ENCODE measurements at regions not wholly inside any gene's neighbourhood (a gene's known extent, or its start where the extent isn't known, plus 50 kb on each side); places are given as distances from the start of the nearest gene placed in this dataset.

DNA sequence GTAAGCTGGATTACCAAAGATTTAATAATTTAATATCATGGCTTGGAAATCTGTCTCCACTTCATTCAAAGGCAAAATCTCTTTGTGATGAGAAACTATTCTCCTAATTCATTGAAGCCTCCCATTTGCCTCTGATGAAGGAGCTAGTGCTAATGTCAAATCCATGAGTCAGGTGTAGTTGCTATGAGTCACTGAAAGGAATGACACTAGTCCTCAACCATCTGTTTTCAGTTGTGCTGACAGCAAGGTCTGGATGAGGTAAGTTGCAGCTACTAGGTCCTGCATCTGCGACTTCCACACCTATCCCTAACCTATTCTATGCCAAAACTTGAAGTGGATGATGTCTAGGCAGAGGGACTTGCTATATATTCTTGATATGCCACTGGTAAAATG lies 324.0 kb upstream of the UBE2E3 start:
- DNase-seq = no peak

DNA sequence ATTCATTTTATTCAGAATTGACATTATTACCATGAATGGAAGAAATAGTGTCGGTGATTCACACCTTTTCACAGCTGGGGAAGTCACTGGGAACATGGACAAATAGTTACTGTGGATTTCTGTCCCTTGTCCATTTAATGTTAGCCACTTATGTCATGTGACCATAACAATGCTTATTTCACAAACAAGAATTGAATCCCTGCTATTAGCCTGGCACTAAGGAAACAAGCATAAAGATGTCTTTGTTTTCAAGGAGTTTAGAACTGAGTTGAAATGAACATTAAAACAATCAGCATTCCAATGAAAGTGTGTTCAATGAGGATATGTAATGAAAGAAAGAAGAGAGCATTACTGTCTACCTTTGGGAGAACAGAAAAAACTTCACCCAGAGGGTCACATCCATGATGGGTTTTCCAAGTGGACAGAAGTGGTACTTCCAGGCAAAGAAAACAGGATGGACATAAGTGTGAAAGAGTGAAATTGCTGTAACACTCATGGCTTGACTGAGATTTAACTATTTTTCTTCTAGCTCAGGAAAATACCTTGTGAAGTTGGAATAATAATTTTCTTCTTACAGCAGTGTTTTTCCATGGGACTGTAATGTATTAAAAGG lies 324.5 kb upstream of the UBE2E3 start:
- DNase-seq = no peak

DNA sequence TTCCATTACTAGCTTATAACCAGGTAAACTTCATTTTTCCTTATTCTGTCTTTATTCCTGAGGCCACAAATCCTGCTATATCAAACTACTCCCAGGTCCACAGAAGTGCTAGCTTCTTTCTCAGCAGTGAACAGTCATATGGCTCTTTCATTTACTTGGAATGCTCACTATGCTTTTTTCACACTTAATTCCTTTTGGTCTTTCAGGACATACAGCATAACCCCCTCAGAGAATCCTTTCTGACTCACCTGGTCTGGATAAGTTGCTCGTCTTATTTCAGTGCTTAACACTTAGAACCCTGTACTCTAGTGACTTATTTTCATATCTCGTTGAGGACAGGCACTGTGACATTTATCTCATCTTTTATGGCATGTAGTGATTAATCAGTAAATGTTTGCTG lies 325.0 kb upstream of the UBE2E3 start:
- DNase-seq = no peak

GRCh38 chr2:180653481-180653880 lies 326.9 kb upstream of the UBE2E3 start:
- DNase-seq = no peak

DNA sequence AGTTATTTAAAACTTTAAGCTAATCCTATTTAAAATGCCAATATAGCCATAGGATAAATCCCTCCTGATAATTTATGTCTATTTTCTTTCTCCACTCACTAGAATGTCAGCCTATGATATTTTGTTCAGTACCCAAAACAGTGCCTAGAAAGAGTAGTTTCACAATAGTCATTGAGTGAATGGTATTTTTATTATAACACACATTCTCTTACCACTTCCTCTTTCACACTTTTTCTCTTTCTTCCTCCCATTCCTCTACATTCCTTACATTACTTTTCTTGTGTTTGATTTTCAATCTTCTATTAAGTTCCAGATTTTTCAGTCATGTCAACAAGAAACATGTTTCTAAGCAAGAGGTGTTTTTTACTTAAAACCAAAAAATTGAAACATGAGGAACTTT lies 327.6 kb upstream of the UBE2E3 start:
- DNase-seq = no peak

DNA sequence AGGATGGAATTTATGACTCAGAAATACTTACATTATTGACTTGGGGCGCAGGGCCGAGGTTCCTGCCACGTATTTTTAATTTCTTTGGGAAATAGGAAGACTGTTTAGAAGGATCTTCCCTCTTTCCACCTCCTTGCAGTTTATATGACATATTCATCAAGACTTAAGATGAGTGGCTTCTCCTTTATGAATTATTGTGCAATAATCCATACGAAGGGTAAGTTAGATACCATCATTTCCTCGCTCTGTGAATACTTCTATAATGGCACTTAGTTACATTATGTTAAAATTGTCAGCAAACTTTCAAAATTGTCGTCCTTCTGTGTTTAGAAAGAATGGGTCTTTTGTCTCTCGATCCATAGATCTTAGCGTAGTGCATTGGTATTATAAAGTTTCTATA lies 328.8 kb upstream of the UBE2E3 start:
- no peak for DNase-seq

GRCh38 chr2:180647621-180648020 lies 332.8 kb upstream of the UBE2E3 start:
- DNase-seq = no peak

DNA sequence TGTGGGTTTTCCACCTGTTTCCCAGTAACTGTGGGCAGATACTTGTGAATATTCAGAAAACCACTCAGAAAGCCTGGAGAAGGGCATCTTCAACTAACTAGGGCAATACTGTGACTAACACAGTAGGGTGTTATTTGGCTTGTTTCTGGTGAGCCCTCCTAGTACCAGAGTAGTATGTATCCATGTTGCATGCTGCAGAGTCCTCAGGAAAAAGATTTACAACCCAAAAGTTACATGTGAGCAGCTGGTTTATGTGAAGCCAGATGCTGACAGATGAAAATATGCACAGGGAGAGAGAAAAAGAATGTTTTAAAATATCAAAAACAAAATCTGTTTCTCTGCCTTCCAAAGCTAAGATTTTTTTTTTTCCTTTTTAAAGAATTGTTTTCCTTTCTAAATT lies 333.2 kb upstream of the UBE2E3 start:
- DNase-seq = no peak

- DNase-seq = no peak
Observed at GRCh38 chr2:180646756-180647155, 333.6 kb upstream of the UBE2E3 start.

DNA sequence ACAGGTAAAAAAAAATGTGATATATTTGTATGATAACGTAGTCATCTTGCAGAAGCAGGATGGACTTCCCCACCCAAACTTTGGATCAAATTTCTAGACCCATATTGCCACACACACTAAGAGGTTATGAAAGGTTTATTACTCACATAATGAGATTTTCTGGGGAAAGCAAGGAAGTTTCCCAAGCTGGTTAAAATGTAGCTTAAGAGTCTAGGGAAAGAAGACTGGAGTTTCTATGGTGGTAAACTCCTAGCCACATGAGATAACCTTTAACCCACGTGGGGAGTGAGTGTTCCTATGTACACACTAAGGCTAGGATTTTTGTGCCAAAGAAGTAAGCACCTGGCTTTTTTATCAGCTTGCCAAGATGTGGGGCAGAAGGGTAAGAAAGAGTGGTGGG lies 335.7 kb upstream of the UBE2E3 start:
- no peak for DNase-seq

GRCh38 chr2:180630756-180631155 lies 349.6 kb upstream of the UBE2E3 start:
- DNase-seq = no peak

DNA sequence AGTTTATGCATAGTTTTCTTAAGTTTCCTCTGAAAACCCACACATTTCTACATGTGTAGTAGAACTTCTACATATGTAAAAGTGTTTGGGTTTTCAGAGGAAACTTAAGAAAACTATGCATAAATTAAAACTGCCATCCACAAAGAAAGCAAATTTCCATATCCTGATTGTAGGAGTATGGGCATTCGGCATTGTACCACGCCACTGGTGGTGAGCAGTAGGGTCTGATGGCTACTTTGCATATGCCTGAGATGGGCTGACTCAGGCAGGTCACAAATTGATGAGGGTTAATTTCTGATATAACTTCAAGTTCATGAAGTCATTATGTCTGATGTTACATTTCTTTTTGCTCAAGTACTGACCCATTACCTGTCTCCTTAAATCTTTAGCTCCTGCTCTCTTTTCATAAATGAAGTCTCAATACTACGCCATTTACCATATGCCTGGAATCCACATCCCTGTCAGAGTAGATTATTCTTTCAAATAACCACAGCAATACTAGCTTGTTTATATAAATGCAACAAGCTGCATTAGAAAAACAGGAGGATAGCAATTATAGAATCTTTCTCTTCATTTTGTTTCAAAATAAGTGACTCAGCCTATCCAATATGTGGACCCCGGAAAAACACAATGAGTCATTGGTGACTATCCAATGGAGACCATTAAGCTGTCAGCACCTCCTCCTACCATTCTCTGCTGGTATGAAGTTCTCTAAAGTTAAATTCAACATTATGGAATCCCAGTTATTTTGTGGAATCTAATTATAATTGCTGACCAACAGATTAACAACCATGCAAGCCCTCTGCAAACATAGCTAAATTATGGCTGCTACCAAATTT lies 355.2 kb upstream of the UBE2E3 start:
- no peak for DNase-seq

- no peak for DNase-seq
Observed at GRCh38 chr2:180621941-180622918, 358.2 kb upstream of the UBE2E3 start.

- no peak for DNase-seq
Observed at GRCh38 chr2:180621366-180621765, 359.0 kb upstream of the UBE2E3 start.

- DNase-seq = no peak
Observed at GRCh38 chr2:180618570-180618969, 361.8 kb upstream of the UBE2E3 start.

DNA sequence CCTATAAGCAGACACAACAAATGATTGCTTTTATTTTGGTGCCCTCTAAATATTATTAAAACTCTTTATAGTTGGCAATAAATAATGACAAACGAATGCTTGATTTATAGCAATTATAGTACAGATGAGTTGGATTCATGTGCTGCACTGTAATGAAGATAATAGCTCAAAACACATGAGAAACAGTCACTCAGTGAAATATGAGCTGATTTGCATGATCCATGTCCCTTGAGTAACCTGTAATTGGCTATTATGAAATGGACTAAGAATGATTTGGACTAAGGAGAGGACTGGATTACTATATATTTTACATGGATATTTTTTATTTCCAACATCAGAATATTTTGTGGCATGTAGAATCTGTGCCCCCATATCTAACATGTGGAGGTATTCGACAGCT lies 365.6 kb upstream of the UBE2E3 start:
- no peak for DNase-seq

- no peak for DNase-seq
Observed at GRCh38 chr2:180609626-180610340, 370.6 kb upstream of the UBE2E3 start.

DNA sequence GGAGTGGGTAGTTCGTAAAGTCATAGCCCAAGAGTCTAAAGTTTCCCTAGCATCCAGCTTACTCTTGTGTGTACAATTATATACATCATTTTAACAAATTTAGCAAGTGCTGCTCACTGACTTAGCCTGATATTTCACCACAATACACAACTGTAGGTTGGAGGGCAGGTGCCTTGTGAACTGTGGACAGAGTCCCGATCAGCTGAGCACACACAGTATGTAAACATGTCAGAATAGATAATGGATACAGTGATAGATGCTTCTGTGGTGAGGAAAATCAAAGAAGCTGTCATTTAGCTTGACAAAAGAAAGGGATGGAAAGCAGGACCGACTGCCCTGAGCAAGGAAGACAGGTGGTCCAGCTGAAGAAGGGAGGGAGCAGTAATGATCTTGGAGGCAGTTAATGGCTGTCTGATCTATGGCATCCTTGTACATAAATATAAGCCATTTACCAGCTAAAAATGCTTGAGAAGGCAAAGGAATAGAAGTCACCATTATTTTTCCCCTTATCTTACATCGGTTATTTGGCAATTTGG lies 372.8 kb upstream of the UBE2E3 start:
- DNase-seq = no peak

GRCh38 chr2:180604077-180604476 lies 376.3 kb upstream of the UBE2E3 start:
- DNase-seq = no peak

GRCh38 chr2:180601016-180601415 lies 379.4 kb upstream of the UBE2E3 start:
- DNase-seq = no peak

DNA sequence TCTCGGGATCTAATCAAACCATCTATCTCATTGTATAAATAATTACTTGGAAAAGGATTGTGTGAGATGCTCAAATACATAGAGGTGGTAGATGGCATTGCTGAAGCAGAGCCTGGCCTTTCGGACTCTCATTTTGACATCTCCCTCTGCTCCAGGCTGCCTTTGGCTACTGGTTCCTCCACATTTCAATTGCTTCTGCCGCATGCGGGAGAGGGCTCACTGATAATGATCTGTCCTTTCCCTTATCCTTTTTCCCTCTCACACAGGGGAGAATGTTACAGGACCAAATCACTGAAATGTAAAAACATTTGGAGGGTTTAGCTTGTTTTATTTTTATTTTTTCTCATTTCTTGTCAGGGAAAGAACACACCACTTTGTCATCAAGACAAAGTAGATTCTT lies 380.6 kb upstream of the UBE2E3 start:
- DNase-seq = no peak

GRCh38 chr2:180597179-180597578 lies 383.2 kb upstream of the UBE2E3 start:
- no peak for DNase-seq

Measured in effector CD4-positive, alpha-beta T cell (primary cell).